ENCODE measurements at regions not wholly inside any gene's neighbourhood (a gene's known extent, or its start where the extent isn't known, plus 50 kb on each side); places are given as distances from the start of the nearest gene placed in this dataset.

GRCh38 chr1:61580417-61580816 is 144.5 kb downstream of the TM2D1 start (continued):
- TF ChIP-seq ZBTB40 (IDR thresholded peaks at IDR 0.05) (no peak), ZBTB40 (CRISPR knock-in tag; IDR thresholded peaks at IDR 0.05) (no peak)

DNA sequence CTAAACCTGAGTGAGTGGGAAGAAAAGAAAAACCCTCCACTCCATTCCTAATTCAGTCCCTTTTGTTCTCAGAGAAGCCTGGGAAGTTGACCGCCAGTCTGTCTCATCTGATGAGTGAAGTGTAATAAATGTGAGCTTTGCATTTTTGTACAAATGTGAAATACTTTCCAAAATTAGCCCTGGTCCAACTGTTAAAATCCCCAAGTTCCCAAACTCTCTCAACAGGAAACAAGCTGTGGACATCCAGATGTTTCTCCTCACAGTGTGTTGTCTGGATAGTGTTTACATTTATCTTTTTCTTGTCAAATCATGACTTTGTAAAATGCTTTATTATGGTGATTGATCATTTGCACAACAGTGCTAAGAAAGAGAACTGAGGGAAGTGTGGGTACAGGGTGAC is 145.1 kb downstream of the TM2D1 start:
- Histone ChIP-seq H3K9ac (ENCODE audit: insufficient read depth, low read depth, low read length) (no peak overlapping the region), H2AFZ (ENCODE audit: low read length) (no peak overlapping the region), H4K20me1 (ENCODE audit: insufficient read depth, low read length) (no peaks in the 10 kb centered on the region), H3K4me1 (ENCODE audit: insufficient read depth, low read length) (no peaks in the 10 kb centered on the region), H3K79me2 (ENCODE audit: insufficient read depth, low read length) (no peaks in the 10 kb centered on the region), H3K9me3 (ENCODE audit: low read length) (no peaks in the 10 kb centered on the region), H3K27me3 (ENCODE audit: control insufficient read depth in 1 of 2, insufficient read depth in 2 of 2, low read length in 2 of 2) (peaks cover 0 to 7% of the 10 kb centered on the region in 2 experiments; a peak in 2 of 5 replicates), H3K4me3 (replicated peaks in 1 of 3; ENCODE audit: insufficient read depth in 1 of 3, low read depth in 2 of 3, low read length in 3 of 3) (no peak overlapping the region), H3K27ac (ENCODE audit: extremely low read length, insufficient read depth, low read length) (no peak overlapping the region), H3K36me3 (replicated peaks in 1 of 2; ENCODE audit: control insufficient read depth in 1 of 2, insufficient read depth in 2 of 2, low read length in 2 of 2) (no peaks in the 10 kb centered on the region), H3K4me2 (ENCODE audit: low read depth, low read length) (no peak overlapping the region)
- POLR2A ChIA-PET, result no interaction called here
- WGBS (ENCODE audit: low lambda C conversion rate), result 75% methylated on average over 1 of the region's 1 CpG
- CTCF ChIA-PET (ENCODE audit: low intra/inter-chr PET ratio, low total read pairs), result no interaction called here
- FAIRE-seq, result no peak
- no peak for ATAC-seq
- no peak for DNase-seq (ENCODE audit: low spot score)
- in situ Hi-C loops (cut with HindIII; ENCODE audit: extremely low pct_ligation_motif_present, low pct_unique_long_range_greater_than_20kb) (no loop called here), intact Hi-C loops (cut with micrococcal nuclease; ENCODE audit: unreplicated experiment) (no loop called here)
- no TSS peak for BruUV-seq (replicated peaks)
- TF ChIP-seq, protein P1, sequence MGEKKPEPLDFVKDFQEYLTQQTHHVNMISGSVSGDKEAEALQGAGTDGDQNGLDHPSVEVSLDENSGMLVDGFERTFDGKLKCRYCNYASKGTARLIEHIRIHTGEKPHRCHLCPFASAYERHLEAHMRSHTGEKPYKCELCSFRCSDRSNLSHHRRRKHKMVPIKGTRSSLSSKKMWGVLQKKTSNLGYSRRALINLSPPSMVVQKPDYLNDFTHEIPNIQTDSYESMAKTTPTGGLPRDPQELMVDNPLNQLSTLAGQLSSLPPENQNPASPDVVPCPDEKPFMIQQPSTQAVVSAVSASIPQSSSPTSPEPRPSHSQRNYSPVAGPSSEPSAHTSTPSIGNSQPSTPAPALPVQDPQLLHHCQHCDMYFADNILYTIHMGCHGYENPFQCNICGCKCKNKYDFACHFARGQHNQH (CRISPR knock-in tag; IDR thresholded peaks at IDR 0.05), result no peak
- TF ChIP-seq MLXIP (CRISPR knock-in tag; IDR thresholded peaks at IDR 0.05; ENCODE audit: borderline replicate concordance) (no peak), SMAD9 (CRISPR knock-in tag; IDR thresholded peaks at IDR 0.05) (no peak), MTA1 (CRISPR knock-in tag; IDR thresholded peaks at IDR 0.05; ENCODE audit: borderline replicate concordance) (no peak), PHF20 (CRISPR knock-in tag; IDR thresholded peaks at IDR 0.05) (no peak), ZNF362 (CRISPR knock-in tag; IDR thresholded peaks at IDR 0.05; ENCODE audit: borderline replicate concordance) (no peak)

Data from HepG2 (cell line).